ENCODE measurements at regions not wholly inside any gene's neighbourhood (a gene's known extent, or its start where the extent isn't known, plus 50 kb on each side); places are given as distances from the start of the nearest gene placed in this dataset.

DNA sequence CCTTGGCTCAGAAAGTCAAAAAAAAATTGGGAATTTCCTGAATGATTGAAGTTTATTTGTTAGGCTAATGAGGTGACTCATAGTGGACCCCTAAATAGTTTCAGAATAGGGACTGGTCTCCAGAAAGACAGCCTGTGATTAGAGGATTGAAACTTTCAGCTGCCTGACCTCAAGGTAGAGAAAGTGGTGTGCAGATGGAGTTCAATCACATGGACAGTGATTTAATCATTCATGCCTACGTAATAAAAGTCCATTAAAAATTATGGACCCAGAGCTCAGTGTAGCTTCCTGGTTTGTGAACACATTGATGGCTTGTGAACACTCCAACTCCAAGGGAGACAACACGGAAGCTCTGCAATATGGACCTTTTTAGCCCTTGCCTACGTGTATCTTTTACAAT is 533.2 kb upstream of the PCDH9 start:
- no peak overlapping the region for H3K27ac ChIP-seq
- no peaks in the 10 kb centered on the region for H3K36me3 ChIP-seq
- intact Hi-C loops (cut with DNase I): no loop called here
- no peaks in the 10 kb centered on the region for H3K4me1 ChIP-seq
- TF ChIP-seq, protein P1, sequence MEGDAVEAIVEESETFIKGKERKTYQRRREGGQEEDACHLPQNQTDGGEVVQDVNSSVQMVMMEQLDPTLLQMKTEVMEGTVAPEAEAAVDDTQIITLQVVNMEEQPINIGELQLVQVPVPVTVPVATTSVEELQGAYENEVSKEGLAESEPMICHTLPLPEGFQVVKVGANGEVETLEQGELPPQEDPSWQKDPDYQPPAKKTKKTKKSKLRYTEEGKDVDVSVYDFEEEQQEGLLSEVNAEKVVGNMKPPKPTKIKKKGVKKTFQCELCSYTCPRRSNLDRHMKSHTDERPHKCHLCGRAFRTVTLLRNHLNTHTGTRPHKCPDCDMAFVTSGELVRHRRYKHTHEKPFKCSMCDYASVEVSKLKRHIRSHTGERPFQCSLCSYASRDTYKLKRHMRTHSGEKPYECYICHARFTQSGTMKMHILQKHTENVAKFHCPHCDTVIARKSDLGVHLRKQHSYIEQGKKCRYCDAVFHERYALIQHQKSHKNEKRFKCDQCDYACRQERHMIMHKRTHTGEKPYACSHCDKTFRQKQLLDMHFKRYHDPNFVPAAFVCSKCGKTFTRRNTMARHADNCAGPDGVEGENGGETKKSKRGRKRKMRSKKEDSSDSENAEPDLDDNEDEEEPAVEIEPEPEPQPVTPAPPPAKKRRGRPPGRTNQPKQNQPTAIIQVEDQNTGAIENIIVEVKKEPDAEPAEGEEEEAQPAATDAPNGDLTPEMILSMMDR (IDR thresholded peaks at IDR 0.05): no peak
- no peaks in the 10 kb centered on the region for H3K9me3 ChIP-seq
- H3K4me3 ChIP-seq: no peak overlapping the region
- ATAC-seq: no peak
- DNase-seq: no peak
- H3K27me3 ChIP-seq: no peaks in the 10 kb centered on the region

DNA sequence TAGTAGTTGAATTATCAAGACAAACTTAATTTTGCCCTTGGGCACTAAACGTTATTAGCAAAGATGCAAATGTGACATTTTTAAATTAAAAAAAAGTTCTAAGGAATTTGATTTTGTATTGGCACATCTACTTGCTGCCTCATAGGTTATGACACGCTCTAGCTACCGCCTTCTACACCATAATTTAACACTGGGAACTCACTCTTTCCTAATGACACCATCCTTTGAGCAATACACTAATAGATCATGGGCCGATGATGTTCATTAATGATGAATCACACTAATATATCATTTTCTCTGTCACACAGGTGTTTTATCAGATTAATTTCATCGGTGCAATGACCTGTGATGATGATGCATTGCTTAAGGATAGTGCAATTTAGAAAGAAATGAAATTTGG is 528.8 kb upstream of the PCDH9 start:
- no peak for ATAC-seq
- Histone ChIP-seq H3K27me3 (no peaks in the 10 kb centered on the region), H3K4me3 (no peak overlapping the region), H3K9me3 (no peaks in the 10 kb centered on the region), H3K27ac (no peak overlapping the region), H3K4me1 (no peaks in the 10 kb centered on the region), H3K36me3 (no peaks in the 10 kb centered on the region)
- TF ChIP-seq, protein P1 (IDR thresholded peaks at IDR 0.05): no peak
- intact Hi-C loops (cut with DNase I): no loop called here
- DNase-seq: no peak

DNA sequence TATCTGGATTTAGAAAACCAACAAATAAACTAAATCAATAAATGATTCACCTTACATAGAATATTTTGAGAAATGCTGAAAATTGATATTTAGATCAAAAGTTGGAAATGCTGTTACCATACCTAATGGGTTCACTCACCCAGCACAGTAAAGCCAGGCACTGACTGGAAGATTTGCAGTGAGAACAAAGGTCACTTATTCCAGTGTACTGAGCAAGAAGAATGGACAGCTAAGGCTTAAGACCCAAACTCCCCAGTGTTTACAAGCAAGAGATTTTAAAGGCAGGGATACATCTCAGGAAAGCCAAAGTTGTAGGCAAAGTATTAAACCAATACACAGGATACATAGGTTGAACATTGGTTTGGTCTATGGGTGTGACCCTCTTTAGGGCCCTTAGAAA is 523.9 kb upstream of the PCDH9 start:
- ATAC-seq: no peak
- TF ChIP-seq, protein P1 (IDR thresholded peaks at IDR 0.05): no peak
- intact Hi-C loops (cut with DNase I): no loop called here
- H3K27ac ChIP-seq: no peak overlapping the region
- no peaks in the 10 kb centered on the region for H3K36me3 ChIP-seq
- H3K9me3 ChIP-seq: no peaks in the 10 kb centered on the region
- no peak overlapping the region for H3K4me3 ChIP-seq
- no peaks in the 10 kb centered on the region for H3K27me3 ChIP-seq
- H3K4me1 ChIP-seq: no peaks in the 10 kb centered on the region
- no peak for DNase-seq

DNA sequence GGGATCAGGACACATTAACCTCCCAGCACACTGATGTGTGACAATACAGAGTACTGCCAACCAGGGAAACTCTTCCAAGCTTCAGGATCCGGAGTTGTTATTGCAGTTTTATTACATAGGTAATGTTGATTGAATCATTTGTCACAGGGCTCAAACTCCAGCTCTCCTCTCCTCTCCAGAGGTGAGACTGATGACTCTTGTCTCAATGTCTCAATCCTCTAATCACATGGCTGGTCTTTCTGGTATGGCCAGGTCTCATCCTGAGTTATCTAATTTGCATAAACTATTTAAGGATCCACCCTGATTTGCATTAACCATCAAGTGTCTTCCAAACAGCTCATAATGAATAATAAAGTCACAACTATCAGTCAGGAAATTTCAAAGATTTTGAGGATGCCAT is 522.6 kb upstream of the PCDH9 start:
- no peaks in the 10 kb centered on the region for H3K9me3 ChIP-seq
- H3K27me3 ChIP-seq: no peaks in the 10 kb centered on the region
- DNase-seq (no peak), ATAC-seq (no peak)
- intact Hi-C loops (cut with DNase I): no loop called here
- no peaks in the 10 kb centered on the region for H3K36me3 ChIP-seq
- no peak overlapping the region for H3K27ac ChIP-seq
- no peak overlapping the region for H3K4me3 ChIP-seq
- no peaks in the 10 kb centered on the region for H3K4me1 ChIP-seq
- TF ChIP-seq, protein P1 (IDR thresholded peaks at IDR 0.05): no peak

DNA sequence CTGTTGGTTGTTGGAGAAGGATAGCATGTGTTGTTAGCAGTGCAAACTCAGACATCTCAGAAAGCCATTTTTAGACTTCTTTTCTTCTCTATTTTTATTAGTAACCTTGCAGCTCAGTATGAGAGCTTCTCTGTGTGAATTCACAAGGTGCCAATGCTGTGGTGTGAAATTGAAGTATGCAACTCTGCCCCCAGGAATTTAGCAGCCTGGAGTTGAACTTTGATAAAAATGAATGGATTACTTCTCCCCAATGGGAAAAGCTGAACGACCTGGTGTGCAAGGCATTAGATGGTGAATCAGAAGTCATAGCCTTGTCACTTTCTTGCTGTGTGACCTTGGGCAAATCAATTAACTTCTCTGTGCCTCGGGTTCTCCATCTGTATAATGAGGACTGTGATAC is 512.3 kb upstream of the PCDH9 start:
- H3K36me3 ChIP-seq: no peaks in the 10 kb centered on the region
- ATAC-seq (no peak), DNase-seq (no peak)
- H3K4me3 ChIP-seq: no peak overlapping the region
- H3K27ac ChIP-seq: no peak overlapping the region
- H3K4me1 ChIP-seq: no peaks in the 10 kb centered on the region
- TF ChIP-seq, protein P1 (IDR thresholded peaks at IDR 0.05): no peak
- intact Hi-C loops (cut with DNase I): no loop called here
- no peaks in the 10 kb centered on the region for H3K27me3 ChIP-seq
- H3K9me3 ChIP-seq: no peaks in the 10 kb centered on the region

DNA sequence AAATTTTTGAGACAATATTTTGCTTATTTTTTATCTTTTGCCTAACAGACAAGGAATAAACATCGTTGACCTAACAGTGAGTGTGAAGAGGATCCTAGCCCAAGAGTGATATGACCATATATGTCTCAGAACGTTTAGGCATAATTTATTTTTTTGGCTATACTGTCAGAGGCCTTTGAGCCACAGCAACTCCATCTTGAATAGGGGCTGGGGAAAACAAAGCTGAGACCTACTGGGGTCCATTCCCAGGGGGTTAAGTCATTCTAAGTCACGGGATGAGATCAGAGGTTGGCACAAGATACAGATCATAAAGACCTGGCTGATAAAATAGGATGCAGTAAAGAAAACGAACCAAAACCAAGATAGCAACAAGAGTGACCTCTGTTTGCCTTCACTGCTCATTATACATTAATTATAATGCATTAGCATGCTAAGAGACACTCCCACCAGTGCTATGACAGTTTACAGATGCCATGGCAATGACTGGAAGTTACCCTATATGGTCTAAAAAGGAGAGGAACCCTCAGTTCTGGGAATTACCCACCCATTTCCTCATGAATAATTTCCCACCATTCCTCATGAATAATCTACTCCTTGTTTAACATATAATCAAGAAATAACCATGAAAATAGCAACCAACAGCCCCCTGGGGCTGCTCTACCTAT is 510.9 kb upstream of the PCDH9 start:
- intact Hi-C loops (cut with DNase I): no loop called here
- H3K9me3 ChIP-seq: no peaks in the 10 kb centered on the region
- H3K4me1 ChIP-seq: no peaks in the 10 kb centered on the region
- no peaks in the 10 kb centered on the region for H3K36me3 ChIP-seq
- H3K27me3 ChIP-seq: no peaks in the 10 kb centered on the region
- TF ChIP-seq, protein P1 (IDR thresholded peaks at IDR 0.05): no peak
- H3K27ac ChIP-seq: no peak overlapping the region
- ATAC-seq (no peak), DNase-seq (no peak)
- H3K4me3 ChIP-seq: no peak overlapping the region
